Activated T-cell treated with anti-CD3 and anti-CD28 coated beads for 24 hours (primary cell): ENCODE measurements at regions not wholly inside any gene's neighbourhood (a gene's known extent, or its start where the extent isn't known, plus 50 kb on each side); places are given as distances from the start of the nearest gene placed in this dataset.

ENCODE experiments used
- DNase-seq: peaks from one replicate; pipeline ENCODE4 v3.0.0-alpha.2; 2020; ENCODE audit warnings: low read depth

DNA sequence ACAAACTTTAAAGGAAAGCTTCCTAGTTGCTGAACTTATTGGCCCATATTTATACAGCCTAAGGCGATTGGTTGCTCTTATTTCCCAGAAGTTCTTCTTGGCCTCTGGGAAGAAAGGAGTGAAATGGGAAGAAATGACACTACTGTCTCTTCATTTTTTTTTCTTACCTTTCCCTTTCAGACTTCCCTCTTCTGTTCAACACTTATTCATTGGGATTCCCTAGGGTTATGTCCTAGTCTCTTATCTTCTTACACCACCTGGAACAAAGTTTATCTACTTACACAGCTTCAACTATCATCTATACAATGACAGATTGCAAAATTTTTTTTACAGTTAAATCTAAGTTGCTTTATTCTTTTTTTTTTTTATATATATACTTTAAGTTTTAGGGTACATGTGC, 68.0 kb downstream of the SNX12 start:
- DNase-seq, result no peak

DNA sequence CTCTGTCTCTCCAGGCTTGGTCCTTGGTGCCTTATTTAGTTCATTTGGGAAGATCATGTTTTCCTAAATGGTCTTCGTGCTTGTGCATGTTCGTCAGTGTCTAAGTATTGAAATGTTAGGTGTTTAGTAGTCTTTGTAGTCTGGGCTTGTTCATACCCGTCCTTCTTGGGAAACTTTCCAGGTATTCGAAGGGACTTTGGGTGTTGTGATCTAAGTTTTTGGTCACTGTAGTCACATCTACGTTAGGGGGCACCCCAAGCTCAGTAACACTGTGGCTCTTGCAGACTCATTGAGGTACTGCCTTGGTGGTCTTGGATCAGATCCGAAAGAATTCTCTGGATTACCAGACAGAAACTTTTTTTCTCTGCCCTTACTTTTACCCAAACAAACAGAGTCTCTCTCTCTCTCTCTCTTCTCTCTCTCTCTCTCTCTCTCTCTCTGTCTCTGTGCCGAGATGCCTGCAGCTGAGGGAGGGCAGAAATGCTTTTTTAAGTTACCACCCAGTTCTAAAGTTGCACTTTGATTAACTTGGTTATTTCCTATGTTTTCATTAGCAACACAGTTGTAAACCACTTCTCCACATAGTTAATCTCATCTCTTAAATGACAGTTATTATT, 67.6 kb upstream of the SLC7A3 start:
- DNase-seq, result peak; percentile 1

DNA sequence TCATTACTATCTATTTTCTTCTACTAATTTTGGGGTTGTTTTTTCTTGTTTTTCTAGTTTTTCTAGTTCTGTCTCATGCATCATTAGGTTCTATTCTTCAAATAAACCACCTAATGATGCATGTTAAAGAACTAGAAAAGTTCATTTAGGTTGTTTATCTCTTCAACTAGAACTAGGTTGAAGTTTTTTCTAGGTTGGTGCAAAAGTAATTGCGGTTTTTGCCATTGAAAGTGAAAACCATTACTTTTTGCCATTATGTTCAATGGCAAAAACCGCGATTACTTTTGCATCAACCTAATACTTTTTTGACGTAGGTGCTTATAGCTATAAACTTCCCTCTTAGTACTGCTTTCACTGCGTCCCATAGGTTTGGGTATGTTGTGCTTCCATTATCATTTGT, 64.4 kb upstream of the SLC7A3 start:
- no peak for DNase-seq

DNA sequence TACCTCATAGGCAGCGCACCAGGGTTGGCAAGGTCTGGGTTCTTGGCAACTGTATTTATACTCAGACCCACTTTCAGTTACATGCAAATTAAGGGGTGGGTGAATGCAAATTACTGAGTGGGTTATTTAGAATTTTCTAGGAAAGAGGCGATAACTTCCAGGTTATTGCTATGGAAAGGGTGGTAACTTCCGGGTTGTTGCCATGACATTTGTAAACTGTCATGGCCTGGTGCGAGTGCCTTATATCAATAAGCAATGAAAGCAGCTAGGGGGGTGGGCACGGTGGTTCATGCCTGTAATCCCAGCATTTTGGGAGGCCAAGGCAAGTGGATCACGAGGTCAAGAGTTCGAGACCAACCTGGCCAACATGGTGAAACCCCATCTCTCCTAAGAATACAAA, 57.5 kb upstream of the SLC7A3 start:
- no peak for DNase-seq
